ENCODE measurements at regions not wholly inside any gene's neighbourhood (a gene's known extent, or its start where the extent isn't known, plus 50 kb on each side); places are given as distances from the start of the nearest gene placed in this dataset.

GRCh38 chr11:70549386-70549785, 151.1 kb downstream of the CTTN start:
- TF ChIP-seq CTCF (IDR thresholded peaks at IDR 0.05) (no peak), POLR2A (IDR thresholded peaks at IDR 0.05) (no peak)
